ENCODE measurements at regions not wholly inside any gene's neighbourhood (a gene's known extent, or its start where the extent isn't known, plus 50 kb on each side); places are given as distances from the start of the nearest gene placed in this dataset.
"Not testable (repeated sequence)": the region's sequence is repeated elsewhere in the genome, so short reads cannot be mapped to it uniquely, and the experiment has no call there.

DNA sequence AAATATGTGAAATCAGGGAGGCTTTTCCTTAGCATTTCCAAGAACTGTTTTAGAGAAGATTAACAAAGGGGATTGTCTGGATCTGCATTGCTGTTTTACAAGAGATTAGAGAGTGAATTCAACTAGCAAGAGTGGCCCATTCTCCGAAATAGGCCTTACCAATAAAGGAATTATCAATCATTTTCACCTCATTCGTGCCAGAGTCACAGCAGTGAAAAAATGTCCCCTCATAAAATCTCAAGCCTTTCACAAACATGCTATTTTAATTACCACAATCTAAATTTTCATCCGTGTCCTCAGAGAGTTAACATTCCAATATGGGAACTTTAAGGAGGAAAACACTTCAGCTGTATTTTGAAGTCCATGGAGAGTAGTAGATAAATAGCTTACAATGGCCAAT lies 979.6 kb downstream of the RPA4 start:
- no peak for DNase-seq

DNA sequence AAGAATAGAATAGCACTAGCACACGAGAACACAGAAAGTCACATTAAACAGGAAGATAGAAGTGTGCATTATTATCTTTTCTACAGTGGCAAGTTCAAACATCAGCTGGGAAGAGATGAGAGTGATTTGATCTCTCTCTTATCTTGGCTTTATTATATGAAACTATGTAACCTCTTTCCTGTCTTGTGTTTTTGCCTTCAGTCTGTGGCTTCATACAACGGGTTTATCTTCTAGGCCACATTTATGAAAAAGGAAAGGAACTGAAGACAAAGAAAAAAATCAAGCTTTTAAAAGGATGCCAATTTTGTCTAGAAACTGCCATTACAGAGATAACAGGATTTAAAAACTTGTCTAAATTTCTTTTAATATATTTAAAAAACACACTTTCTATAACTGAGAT lies 983.6 kb downstream of the RPA4 start:
- no peak for DNase-seq

- DNase-seq, result no peak
Measured at GRCh38 chrX:97876697-97877407, 993.1 kb downstream of the RPA4 start.

GRCh38 chrX:97882306-97882705 lies 998.6 kb downstream of the RPA4 start:
- no peak for DNase-seq

DNA sequence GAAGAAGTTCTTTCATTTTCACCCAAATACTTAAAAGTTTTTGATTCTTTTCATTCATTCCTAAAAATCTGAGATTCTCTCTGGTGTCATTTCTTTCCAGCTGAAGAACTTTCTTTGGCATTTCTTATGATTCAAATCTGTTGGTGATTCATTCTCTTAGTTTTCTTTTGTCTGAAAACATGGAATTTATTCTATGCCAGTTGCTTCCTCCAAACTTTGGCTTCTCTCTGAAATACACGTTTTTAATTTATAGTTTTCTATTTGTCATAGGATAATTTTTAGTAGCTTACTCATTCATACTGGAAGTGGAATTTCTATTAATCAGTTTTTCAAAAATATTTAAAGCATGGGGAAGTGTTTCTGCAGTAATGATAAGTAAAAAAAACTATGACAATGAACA lies 1012.0 kb downstream of the RPA4 start:
- no peak for DNase-seq

DNA sequence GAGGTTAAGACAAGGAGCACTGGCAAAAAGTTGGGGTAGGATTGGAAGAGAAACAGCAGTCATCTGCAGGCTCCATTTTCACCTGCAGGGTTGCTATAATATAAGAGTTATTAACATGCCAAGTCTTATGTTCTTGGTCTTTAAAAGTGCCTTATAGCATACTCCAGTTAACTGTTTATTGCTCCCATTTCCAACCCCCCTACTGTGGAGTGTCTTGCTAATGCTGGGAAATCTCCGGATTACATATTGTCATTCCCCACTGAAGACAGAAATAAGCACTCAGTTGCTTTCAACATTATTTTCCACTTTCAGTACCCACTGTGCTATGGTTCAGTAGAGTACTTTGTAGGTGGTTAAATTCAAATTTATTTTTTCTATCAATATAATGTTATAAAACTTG lies 1014.3 kb downstream of the RPA4 start:
- no peak for DNase-seq

DNA sequence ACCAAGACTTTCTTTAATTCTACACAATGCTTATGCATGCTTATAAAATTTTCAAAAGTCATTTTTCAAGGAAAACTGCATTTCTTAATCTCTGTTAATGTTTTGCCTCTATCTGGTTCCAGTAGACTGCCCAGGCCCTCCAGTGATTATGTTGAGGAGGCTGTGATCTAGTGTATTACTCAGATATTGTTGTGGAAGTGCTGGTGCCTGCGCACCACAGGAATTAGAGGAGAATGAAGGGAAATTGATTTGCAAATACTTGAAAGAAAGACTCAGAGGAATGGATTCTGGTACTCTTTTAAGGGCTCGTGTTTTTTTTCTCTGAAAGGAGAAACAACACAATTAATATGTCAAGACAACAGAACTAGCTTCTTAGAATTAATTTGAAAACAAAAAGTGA lies 1015.1 kb downstream of the RPA4 start:
- no peak for DNase-seq

GRCh38 chrX:97907791-97908190 lies 1024.1 kb downstream of the RPA4 start:
- DNase-seq, result no peak

DNA sequence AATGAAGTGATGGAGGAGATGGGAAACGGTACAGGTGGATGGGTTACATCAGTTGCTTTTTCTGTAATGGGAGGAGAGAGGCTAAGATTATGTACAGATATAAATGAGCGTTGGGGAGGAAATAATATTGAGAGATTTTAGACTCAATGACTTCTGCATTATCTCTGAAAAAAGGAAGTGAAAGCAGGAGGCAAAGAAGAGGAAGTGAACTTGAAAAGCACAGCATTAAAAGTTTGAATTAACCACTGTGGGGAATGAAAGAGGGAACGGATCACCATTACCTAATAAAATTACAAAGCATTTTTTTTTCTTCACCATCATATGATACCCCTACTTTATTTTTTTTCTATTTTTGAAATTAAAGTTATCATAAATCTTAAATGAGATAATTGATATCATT lies 1025.5 kb downstream of the RPA4 start:
- DNase-seq, result no peak

GRCh38 chrX:97915390-97915789 lies 1031.7 kb downstream of the RPA4 start:
- not testable (repeated sequence) for DNase-seq

GRCh38 chrX:97921223-97921622 lies 1037.5 kb downstream of the RPA4 start:
- not testable (repeated sequence) for DNase-seq

DNA sequence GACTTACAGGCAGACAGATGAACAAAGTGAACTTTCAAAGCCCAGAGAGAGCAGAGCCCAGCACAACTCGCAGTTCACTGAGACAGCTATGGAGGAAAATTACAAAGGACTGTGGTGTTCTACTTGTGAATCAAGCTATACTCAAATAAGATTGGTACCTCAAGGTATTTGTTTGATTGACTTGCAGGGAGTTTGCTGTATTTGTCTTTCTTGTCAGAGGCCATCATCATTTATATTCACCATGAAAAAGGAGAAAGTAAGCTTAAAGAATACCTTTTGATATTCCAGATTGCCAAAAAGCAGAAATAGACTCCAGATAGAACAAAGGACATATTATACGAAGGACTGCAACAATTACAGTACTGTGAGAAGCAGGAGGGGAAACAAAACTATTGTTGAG lies 1047.9 kb downstream of the RPA4 start:
- no peak for DNase-seq

DNA sequence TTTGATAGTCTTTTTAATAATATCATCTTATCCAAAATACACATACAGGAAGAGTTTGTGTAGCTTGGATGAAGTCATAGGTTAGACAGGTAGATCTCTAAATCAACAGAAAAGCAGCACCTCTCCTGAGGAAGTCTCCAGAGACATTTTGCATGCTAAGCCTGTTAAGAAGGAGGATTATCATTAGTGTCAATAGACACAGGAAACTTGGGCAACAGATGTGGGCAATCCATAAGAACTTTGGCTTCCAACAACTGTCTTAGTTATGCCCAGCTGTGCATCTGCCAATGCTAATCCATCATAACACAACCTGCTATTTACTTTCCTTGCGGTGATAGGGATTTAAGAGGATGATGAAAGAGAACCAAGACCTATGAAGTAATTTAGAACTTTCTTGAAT lies 1052.6 kb downstream of the RPA4 start:
- DNase-seq, result no peak

DNA sequence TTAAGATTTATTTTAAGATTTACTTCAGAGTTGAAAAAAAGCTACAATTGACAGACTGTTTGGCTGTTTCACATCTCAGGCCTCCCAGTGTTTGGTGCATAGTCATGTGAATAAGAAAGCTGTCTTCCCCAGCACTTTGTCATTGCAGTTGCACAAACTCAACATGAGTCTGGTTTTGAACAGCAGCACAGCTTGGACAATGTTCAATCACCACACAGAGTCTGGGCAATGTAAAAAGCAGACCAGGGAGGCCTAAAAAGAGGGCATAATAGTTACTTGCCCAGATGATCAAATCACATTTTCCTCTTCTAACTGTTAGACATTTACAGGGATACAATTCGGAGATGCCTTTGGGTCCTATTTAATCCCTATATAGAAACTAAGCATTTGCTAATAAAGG lies 1055.0 kb downstream of the RPA4 start:
- no peak for DNase-seq

- no peak for DNase-seq
Measured at GRCh38 chrX:97968376-97969163, 1084.9 kb downstream of the RPA4 start.

GRCh38 chrX:97984641-97985040 lies 1100.9 kb downstream of the RPA4 start:
- no peak for DNase-seq

DNA sequence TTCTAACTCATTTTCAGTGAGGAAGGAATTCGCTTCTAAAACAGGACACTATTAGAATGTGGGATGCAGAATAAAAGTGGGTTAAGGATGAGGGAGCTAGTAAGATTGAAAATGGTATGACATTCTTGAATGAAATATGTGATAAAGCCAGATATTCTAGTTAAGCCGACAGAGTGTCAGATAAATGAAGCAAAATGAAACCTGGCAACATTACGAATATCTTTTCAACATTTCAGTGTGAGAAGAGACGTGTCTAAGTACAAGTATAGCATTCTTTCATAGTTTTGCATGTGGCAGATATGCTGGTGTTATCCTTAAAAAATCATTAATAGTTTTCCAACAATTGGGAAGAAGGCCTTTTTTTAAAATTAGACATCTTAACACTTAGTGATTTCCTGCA lies 1101.4 kb downstream of the RPA4 start:
- DNase-seq, result no peak

- no peak for DNase-seq
Measured at GRCh38 chrX:97987979-97988378, 1104.3 kb downstream of the RPA4 start.

- DNase-seq, result no peak
Measured at GRCh38 chrX:97995834-97996233, 1112.1 kb downstream of the RPA4 start.

DNA sequence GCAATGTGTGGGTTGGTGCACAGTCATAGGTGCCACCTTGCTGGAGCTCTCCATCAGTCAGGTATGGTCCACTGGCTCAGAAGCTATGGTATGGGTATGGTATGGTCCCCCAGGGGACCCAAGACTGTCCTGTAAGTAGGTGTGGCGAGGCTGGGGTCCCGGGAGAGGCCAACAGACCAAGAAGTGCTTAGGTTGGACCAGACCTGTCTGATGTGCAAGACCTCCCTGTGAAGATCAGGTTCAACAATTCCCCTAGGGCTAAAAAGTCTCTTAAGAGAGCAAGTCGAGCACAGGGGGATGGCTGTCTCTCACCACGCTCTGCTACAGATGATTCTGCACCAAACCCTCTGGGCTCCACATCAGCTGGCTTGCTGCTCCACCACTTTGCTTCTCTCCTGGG lies 1145.0 kb downstream of the RPA4 start:
- DNase-seq, result no peak

DNA sequence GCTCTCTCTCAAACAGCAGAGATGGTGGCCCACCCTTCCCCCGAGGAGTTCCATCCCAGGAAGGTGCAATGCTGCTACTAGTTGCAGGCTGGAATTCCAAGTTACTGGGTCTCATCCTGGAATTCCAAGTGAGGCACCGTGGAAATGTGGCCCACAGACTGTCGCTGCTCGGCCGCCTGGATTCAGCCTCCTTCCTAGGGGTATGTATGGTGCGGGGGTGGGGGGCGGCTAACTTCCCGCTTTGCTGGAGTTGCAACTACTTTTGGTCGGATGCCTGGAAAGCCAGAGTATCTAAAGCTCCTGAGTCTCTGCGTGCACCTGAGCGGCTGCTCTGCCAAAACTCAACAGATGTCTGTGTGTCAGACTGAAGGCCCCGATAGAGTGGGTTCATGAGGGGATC lies 1146.2 kb downstream of the RPA4 start:
- DNase-seq, result no peak

GRCh38 chrX:98057176-98057575 lies 1173.5 kb downstream of the RPA4 start:
- no peak for DNase-seq

DNA sequence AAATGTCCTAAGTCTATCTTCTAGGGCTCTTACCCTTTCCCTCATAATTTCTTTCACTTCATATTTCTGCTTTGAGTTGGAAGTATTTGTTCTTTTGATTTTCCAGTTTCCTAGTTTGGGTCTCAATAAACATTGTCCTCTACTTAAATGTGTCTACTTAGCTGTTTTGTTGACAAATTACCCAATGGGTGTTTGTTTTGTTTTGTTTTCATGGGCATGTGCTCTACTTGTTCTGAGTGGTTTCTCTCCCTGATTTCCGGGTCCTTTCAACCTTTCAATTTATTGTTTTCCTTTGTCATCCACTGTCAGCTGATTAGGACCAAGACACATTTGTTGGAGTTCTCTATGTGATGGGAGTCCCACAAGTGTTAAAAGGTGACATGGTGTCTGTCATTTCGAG lies 1181.4 kb downstream of the RPA4 start:
- no peak for DNase-seq

DNA sequence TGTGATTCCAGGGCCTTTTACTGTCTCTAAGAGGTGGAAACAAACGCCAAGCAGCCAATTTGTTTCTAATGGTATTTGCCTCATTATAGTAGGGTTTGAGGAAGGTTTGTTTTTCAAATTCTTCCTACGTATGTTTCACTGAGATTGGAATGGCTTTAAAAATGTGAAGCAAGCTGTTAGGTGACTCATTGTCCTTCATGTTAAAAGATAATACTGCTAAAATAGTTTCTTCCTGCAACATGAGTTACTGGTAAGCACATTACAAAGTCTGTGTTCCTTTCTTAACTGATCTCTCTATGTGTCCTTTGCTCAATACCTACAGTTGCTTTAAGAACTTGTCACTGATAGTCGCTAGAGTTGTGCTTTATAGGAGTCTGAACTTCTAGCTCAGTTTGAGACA lies 1183.9 kb downstream of the RPA4 start:
- DNase-seq, result no peak
